Uterus (tissue), 3 donors: ENCODE measurements at regions not wholly inside any gene's neighbourhood (a gene's known extent, or its start where the extent isn't known, plus 50 kb on each side); places are given as distances from the start of the nearest gene placed in this dataset.
"Not testable (repeated sequence)": the region's sequence is repeated elsewhere in the genome, so short reads cannot be mapped to it uniquely, and the experiment has no call there.

ENCODE experiments used
- DNase-seq, 2 donors: peaks; one replicate each; pipeline ENCODE4 v3.0.0-alpha.2; 2019 to 2020
- H3K27ac ChIP-seq, 2 donors: fragments of 200-600 bp; sonication (generic); 1 replicate in 1 of 2; 2 replicates in 1 of 2; pipeline ENCODE4 v1.5.1; 2016 to 2018
- H3K27me3 ChIP-seq, 2 donors: fragments of 200-600 bp; sonication (generic); one replicate each; pipeline ENCODE4 v1.5.1; 2018 to 2019; ENCODE audit warnings: control low read depth in 1 of 2
- H3K36me3 ChIP-seq, 2 donors: fragments of 200-600 bp; sonication (generic); one replicate each; pipeline ENCODE4 v1.5.1; 2019; ENCODE audit warnings: control low read depth in 1 of 2
- H3K4me1 ChIP-seq, 2 donors: fragments of 200-600 bp; sonication (generic); one replicate each; pipeline ENCODE4 v1.5.1; 2018 to 2019; ENCODE audit warnings: control low read depth in 1 of 2
- H3K4me3 ChIP-seq, 2 donors: fragments of 200-600 bp; sonication (generic); 1 replicate in 1 of 2; 2 replicates in 1 of 2; pipeline ENCODE4 v1.5.1; 2018 to 2019; ENCODE audit warnings: mild to moderate bottlenecking in 1 of 2
- H3K9me3 ChIP-seq, 2 donors: fragments of 200-600 bp; sonication (generic); one replicate each; pipeline ENCODE4 v1.5.1; 2019; ENCODE audit warnings: control low read depth in 1 of 2
- POLR2A ChIP-seq, 2 donors: fragments of 450-650 bp; IDR thresholded peaks; one replicate each; pipeline ENCODE4 v1.6.1; 2016; ENCODE audit warnings: antibody characterized with exemption in 2 of 2, mild to moderate bottlenecking in 1 of 2, moderate library complexity in 1 of 2
- intact Hi-C: fragments of 100-400 bp; cut with DNase I; formaldehyde crosslinking; loops from one replicate; pipeline ENCODE4 v1.15.1; 2023; ENCODE audit warnings: low total_unique reads
- TF ChIP-seq, protein P1 (sequence below), 4 experiments: fragments of 200-600 bp in 2 of 4; fragments of 450-650 bp in 2 of 4; sonication (generic) in 2 of 4; IDR thresholded peaks; one replicate each; pipeline ENCODE4 v1.5.1; 2016 to 2019; ENCODE audit warnings: antibody characterized with exemption in 4 of 4, mild to moderate bottlenecking in 2 of 4, moderate library complexity in 1 of 4
- donor health status: DM: yes; HTN: yes; CAD: no.

- Histone ChIP-seq H3K9me3 (no peaks in the 10 kb centered on the region), H3K27me3 (no peaks in the 10 kb centered on the region), H3K4me1 (no peaks in the 10 kb centered on the region), H3K27ac (no peak overlapping the region), H3K36me3 (no peaks in the 10 kb centered on the region), H3K4me3 (no peak overlapping the region)
- DNase-seq: no peak
- intact Hi-C loops: no loop called here
- TF ChIP-seq, protein P1, sequence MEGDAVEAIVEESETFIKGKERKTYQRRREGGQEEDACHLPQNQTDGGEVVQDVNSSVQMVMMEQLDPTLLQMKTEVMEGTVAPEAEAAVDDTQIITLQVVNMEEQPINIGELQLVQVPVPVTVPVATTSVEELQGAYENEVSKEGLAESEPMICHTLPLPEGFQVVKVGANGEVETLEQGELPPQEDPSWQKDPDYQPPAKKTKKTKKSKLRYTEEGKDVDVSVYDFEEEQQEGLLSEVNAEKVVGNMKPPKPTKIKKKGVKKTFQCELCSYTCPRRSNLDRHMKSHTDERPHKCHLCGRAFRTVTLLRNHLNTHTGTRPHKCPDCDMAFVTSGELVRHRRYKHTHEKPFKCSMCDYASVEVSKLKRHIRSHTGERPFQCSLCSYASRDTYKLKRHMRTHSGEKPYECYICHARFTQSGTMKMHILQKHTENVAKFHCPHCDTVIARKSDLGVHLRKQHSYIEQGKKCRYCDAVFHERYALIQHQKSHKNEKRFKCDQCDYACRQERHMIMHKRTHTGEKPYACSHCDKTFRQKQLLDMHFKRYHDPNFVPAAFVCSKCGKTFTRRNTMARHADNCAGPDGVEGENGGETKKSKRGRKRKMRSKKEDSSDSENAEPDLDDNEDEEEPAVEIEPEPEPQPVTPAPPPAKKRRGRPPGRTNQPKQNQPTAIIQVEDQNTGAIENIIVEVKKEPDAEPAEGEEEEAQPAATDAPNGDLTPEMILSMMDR (IDR thresholded peaks at IDR 0.05): no peak
- TF ChIP-seq POLR2A (IDR thresholded peaks at IDR 0.05): no peak
Measured at GRCh38 chr10:85402541-85402940, 964.1 kb downstream of the GRID1 start.

DNA sequence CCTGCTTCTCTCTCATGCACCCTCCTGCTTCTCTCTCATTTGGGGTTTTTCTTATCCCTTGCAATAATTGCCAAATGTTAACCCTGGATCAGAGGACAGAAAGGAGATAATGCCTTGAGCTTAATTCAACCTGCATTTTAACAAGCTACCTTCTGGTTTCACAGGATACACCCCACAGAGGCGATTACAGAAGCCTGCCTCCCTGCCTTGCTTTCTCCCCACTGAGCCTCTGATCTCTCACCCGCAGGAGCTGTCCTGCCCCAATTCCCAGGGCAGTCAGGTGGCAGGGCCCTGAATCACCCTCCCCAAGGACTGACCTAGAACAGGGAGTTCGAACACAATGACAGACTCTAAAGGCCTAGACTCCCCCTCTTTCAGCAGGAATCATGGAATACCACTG is 959.5 kb downstream of the GRID1 start:
- H3K36me3 ChIP-seq: no peaks in the 10 kb centered on the region
- no peak overlapping the region for H3K27ac ChIP-seq
- H3K4me1 ChIP-seq: no peaks in the 10 kb centered on the region
- no peak overlapping the region for H3K4me3 ChIP-seq
- DNase-seq: no peak
- H3K9me3 ChIP-seq: no peaks in the 10 kb centered on the region
- TF ChIP-seq POLR2A (IDR thresholded peaks at IDR 0.05): no peak
- TF ChIP-seq, protein P1 (IDR thresholded peaks at IDR 0.05): no peak
- intact Hi-C loops: no loop called here
- no peaks in the 10 kb centered on the region for H3K27me3 ChIP-seq

DNA sequence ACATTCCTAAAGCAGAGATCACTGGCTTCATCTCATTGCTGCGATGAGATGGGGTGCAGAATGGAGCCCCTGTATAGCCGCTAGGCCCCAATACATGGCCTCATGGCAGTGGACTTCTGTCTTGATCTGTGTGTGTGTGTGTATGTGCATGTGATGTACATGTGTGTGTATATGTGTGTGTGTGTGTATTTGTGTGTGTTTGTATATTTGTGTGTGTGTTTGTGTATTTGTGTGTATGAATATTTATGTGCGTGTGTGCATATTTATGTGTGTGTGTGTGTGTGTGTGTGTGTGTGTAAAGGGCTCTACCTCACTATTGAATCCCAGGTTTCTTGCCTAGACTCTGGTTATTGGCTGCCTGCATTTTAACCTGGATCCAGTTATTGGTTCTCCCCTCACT is 958.2 kb downstream of the GRID1 start:
- H3K4me1 ChIP-seq: no peaks in the 10 kb centered on the region
- DNase-seq: no peak
- TF ChIP-seq, protein P1 (IDR thresholded peaks at IDR 0.05): no peak
- TF ChIP-seq POLR2A (IDR thresholded peaks at IDR 0.05): no peak
- H3K27me3 ChIP-seq: no peaks in the 10 kb centered on the region
- no peaks in the 10 kb centered on the region for H3K9me3 ChIP-seq
- intact Hi-C loops: no loop called here
- H3K4me3 ChIP-seq: no peak overlapping the region
- H3K27ac ChIP-seq: no peak overlapping the region
- no peaks in the 10 kb centered on the region for H3K36me3 ChIP-seq

DNA sequence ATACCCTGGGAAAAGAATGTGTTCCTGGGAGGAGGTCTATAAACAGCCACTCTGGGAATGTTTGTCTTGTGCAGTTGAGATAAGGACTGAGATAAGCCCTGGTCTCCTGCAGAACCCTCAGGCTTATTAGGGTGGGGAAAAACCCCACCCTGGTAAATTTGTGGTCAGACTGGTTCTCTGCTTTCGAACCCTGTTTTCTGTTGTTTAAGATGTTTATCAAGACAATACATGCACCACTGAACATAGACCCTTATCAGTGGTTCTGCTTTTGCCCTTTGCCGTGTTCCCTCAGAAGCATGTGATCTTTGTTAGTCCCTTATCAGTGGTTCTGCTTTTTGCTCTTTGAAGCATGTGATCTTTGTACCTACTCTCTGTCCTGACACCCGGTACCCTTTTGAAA is 956.0 kb downstream of the GRID1 start:
- H3K4me3 ChIP-seq, DNase-seq, H3K27ac ChIP-seq, H3K27me3 ChIP-seq, H3K36me3 ChIP-seq, intact Hi-C loops, H3K4me1 ChIP-seq, H3K9me3 ChIP-seq: not testable (repeated sequence)

GRCh38 chr10:85413570-85413969 is 953.0 kb downstream of the GRID1 start:
- H3K4me1 ChIP-seq: no peaks in the 10 kb centered on the region
- TF ChIP-seq, protein P1 (IDR thresholded peaks at IDR 0.05): no peak
- TF ChIP-seq POLR2A (IDR thresholded peaks at IDR 0.05): no peak

GRCh38 chr10:85420501-85421191 is 945.9 kb downstream of the GRID1 start:
- H3K27me3 ChIP-seq: no peaks in the 10 kb centered on the region
- intact Hi-C loops: no loop called here
- H3K36me3 ChIP-seq: no peaks in the 10 kb centered on the region
- TF ChIP-seq POLR2A (IDR thresholded peaks at IDR 0.05): no peak
- TF ChIP-seq, protein P1 (IDR thresholded peaks at IDR 0.05): no peak
- H3K27ac ChIP-seq: no peak overlapping the region
- no peak overlapping the region for H3K4me3 ChIP-seq
- H3K9me3 ChIP-seq: no peaks in the 10 kb centered on the region
- no peaks in the 10 kb centered on the region for H3K4me1 ChIP-seq
- DNase-seq: no peak

More at GRCh38 chr10:85413570-85413969, 953.0 kb downstream of the GRID1 start:
- H3K27me3 ChIP-seq: no peaks in the 10 kb centered on the region
- no peak overlapping the region for H3K27ac ChIP-seq
- H3K4me3 ChIP-seq: no peak overlapping the region
- H3K36me3 ChIP-seq: no peaks in the 10 kb centered on the region
- no peaks in the 10 kb centered on the region for H3K9me3 ChIP-seq
- intact Hi-C loops: no loop called here
- DNase-seq: no peak
